ENCODE measurements at regions not wholly inside any gene's neighbourhood (a gene's known extent, or its start where the extent isn't known, plus 50 kb on each side); places are given as distances from the start of the nearest gene placed in this dataset.

DNA sequence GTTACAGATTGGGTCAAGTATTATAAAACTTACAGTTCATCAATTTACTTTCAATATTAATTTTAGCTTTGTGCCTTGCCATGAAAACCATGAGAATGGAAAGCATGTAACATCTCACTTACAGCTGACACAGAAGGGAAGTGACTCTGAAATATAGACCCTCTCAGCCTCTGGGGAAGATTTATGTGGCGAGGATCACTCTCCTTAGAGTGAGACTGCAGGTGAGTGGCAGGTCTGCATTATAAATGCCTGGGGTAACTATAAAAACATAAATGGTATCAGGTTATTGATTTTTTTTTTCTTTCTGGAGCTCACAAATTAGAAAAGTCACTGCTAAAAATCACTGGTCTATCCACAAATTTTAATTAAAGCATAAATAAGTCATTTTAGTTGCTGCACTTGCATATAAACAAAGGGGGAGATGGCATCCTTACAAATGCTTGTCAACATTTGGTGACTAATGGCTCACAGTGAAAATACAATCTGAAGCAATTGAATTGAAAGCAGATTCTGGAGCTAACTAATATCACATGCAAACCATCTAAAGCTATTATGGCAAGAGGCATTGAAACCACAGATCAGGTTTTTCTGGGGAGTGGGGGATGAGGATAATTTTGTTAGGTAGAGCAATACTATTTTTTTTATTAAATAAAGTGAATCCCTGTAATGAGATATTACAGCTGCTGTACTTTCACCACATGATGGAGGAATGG is 200.9 kb downstream of the TM2D1 start:
- no peaks in the 10 kb centered on the region for H3K4me1 ChIP-seq (ENCODE audit: control insufficient read depth in 2 of 2, insufficient read depth in 2 of 2, low read length in 2 of 2)
- no CpG with 5 or more reads among the region's 1 CpG for WGBS (ENCODE audit: insufficient coverage)
- intact Hi-C loops (cut with micrococcal nuclease) = no loop called here
- no peaks in the 10 kb centered on the region for H3K79me2 ChIP-seq (ENCODE audit: control insufficient read depth, insufficient read depth, low read length)
- no peak overlapping the region for H3K4me2 ChIP-seq (replicated peaks; ENCODE audit: low read depth, low read length, poor library complexity, severe bottlenecking)
- no peaks in the 10 kb centered on the region for H3K27me3 ChIP-seq (replicated peaks in 1 of 4; ENCODE audit: control extremely low read depth in 1 of 4, control insufficient read depth in 3 of 4, insufficient read depth in 4 of 4, low read length in 3 of 4)
- Mint-ChIP-seq H3K27me3 (peaks cover 10% of the 10 kb centered on the region), H3K4me3 (no peak overlapping the region), H3K9me3 (ENCODE audit: insufficient read depth) (no peaks in the 10 kb centered on the region), H3K4me1 (no peaks in the 10 kb centered on the region), H3K27ac (no peak overlapping the region)
- ChIA-PET CTCF (no interaction called here), POLR2A (no interaction called here)
- DNase-seq (no peak), ATAC-seq (ENCODE audit: low read depth) (no peak)
- no peak overlapping the region for H2AFZ ChIP-seq (ENCODE audit: insufficient read depth, low read depth, low read length, poor library complexity, severe bottlenecking)
- no peak overlapping the region for H3K9ac ChIP-seq (ENCODE audit: low read length)
- no peak overlapping the region for H3K4me3 ChIP-seq (ENCODE audit: control extremely low read depth in 1 of 5, extremely low read depth in 1 of 5, insufficient read depth in 1 of 5, low read depth in 2 of 5, low read length in 4 of 5)
- TF ChIP-seq, protein P1, sequence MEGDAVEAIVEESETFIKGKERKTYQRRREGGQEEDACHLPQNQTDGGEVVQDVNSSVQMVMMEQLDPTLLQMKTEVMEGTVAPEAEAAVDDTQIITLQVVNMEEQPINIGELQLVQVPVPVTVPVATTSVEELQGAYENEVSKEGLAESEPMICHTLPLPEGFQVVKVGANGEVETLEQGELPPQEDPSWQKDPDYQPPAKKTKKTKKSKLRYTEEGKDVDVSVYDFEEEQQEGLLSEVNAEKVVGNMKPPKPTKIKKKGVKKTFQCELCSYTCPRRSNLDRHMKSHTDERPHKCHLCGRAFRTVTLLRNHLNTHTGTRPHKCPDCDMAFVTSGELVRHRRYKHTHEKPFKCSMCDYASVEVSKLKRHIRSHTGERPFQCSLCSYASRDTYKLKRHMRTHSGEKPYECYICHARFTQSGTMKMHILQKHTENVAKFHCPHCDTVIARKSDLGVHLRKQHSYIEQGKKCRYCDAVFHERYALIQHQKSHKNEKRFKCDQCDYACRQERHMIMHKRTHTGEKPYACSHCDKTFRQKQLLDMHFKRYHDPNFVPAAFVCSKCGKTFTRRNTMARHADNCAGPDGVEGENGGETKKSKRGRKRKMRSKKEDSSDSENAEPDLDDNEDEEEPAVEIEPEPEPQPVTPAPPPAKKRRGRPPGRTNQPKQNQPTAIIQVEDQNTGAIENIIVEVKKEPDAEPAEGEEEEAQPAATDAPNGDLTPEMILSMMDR (IDR thresholded peaks at IDR 0.05) = no peak
- no peak for TF ChIP-seq EZH2 (IDR thresholded peaks at IDR 0.05; ENCODE audit: borderline replicate concordance, insufficient read depth, low read depth, low read length, poor library complexity, severe bottlenecking)
- H4K20me1 ChIP-seq (ENCODE audit: control insufficient read depth, insufficient read depth, low read length, poor library complexity, severe bottlenecking) = no peaks in the 10 kb centered on the region
- H3K27ac ChIP-seq (ENCODE audit: low read length in 2 of 2) = no peak overlapping the region
- H3K9me3 ChIP-seq (ENCODE audit: control extremely low read depth in 1 of 3, control insufficient read depth in 2 of 3, insufficient read depth in 1 of 3, low read length in 2 of 3) = no peaks in the 10 kb centered on the region
- H3K36me3 ChIP-seq (replicated peaks in 1 of 2; ENCODE audit: control extremely low read depth in 1 of 2, control insufficient read depth in 1 of 2, extremely low read depth in 1 of 2, insufficient read depth in 2 of 2, low read length in 1 of 2) = no peaks in the 10 kb centered on the region

DNA sequence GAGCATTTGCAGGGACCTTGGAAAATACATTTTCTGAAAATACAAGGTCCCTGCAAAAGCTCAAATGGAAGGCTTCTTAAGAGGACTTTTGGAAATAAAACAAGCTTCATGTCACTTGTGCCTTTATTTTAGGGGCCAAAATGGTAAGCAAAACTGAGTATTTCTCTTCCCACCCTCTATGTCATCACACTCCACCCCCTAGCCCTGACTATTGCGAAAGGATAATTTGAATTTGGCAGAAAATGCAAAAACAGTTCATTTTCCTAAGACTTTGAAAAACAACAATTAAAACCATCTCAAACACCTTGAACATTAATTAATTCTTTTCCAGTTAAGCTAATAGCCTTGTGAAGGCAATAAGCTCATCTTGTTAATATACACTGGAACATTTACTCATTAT is 201.7 kb downstream of the TM2D1 start:
- no peak for ATAC-seq (ENCODE audit: low read depth)
- Histone ChIP-seq H3K27ac (ENCODE audit: low read length in 2 of 2) (no peak overlapping the region), H2AFZ (ENCODE audit: insufficient read depth, low read depth, low read length, poor library complexity, severe bottlenecking) (no peak overlapping the region), H3K4me3 (ENCODE audit: control extremely low read depth in 1 of 5, extremely low read depth in 1 of 5, insufficient read depth in 1 of 5, low read depth in 2 of 5, low read length in 4 of 5) (no peak overlapping the region), H4K20me1 (ENCODE audit: control insufficient read depth, insufficient read depth, low read length, poor library complexity, severe bottlenecking) (no peaks in the 10 kb centered on the region), H3K4me2 (replicated peaks; ENCODE audit: low read depth, low read length, poor library complexity, severe bottlenecking) (no peak overlapping the region), H3K9me3 (ENCODE audit: control extremely low read depth in 1 of 3, control insufficient read depth in 2 of 3, insufficient read depth in 1 of 3, low read length in 2 of 3) (no peaks in the 10 kb centered on the region), H3K4me1 (ENCODE audit: control insufficient read depth in 2 of 2, insufficient read depth in 2 of 2, low read length in 2 of 2) (no peaks in the 10 kb centered on the region), H3K36me3 (replicated peaks in 1 of 2; ENCODE audit: control extremely low read depth in 1 of 2, control insufficient read depth in 1 of 2, extremely low read depth in 1 of 2, insufficient read depth in 2 of 2, low read length in 1 of 2) (no peaks in the 10 kb centered on the region), H3K79me2 (ENCODE audit: control insufficient read depth, insufficient read depth, low read length) (no peaks in the 10 kb centered on the region), H3K27me3 (replicated peaks in 1 of 4; ENCODE audit: control extremely low read depth in 1 of 4, control insufficient read depth in 3 of 4, insufficient read depth in 4 of 4, low read length in 3 of 4) (no peaks in the 10 kb centered on the region), H3K9ac (ENCODE audit: low read length) (no peak overlapping the region)
- H3K4me3 Mint-ChIP-seq = no peak overlapping the region
- H3K27ac Mint-ChIP-seq = no peak overlapping the region
- TF ChIP-seq, protein P1 (IDR thresholded peaks at IDR 0.05) = no peak
- ChIA-PET POLR2A (no interaction called here), CTCF (no interaction called here)
- intact Hi-C loops (cut with micrococcal nuclease) = no loop called here
- no peaks in the 10 kb centered on the region for H3K4me1 Mint-ChIP-seq
- DNase-seq = no peak
- 75% methylated on average over 1 of the region's 1 CpG for WGBS (ENCODE audit: insufficient coverage)
- peaks cover 10% of the 10 kb centered on the region for H3K27me3 Mint-ChIP-seq
- no peaks in the 10 kb centered on the region for H3K9me3 Mint-ChIP-seq (ENCODE audit: insufficient read depth)

Measured in B cell (primary cell).